NCI-H2227 treated with DMSO at 0.1 percent for 48 hours (cell line): ENCODE measurements at regions not wholly inside any gene's neighbourhood (a gene's known extent, or its start where the extent isn't known, plus 50 kb on each side); places are given as distances from the start of the nearest gene placed in this dataset.

Experiments
- DNase-seq: peaks from one replicate; lab custom pipeline; 2025; lab: John Stamatoyannopoulos, UW

- DNase-seq = no peak
These were observed 124.3 kb downstream of the TRIM29 start for GRCh38 chr11:120013325-120014250.

- DNase-seq = no peak
These were observed 125.7 kb downstream of the TRIM29 start for GRCh38 chr11:120012245-120012644.

- no peak for DNase-seq
These were observed 126.1 kb downstream of the TRIM29 start for GRCh38 chr11:120011836-120012235.

GRCh38 chr11:120010775-120011174 is 127.1 kb downstream of the TRIM29 start:
- no peak for DNase-seq

GRCh38 chr11:120009938-120010337 is 128.0 kb downstream of the TRIM29 start:
- no peak for DNase-seq

- no peak for DNase-seq
These were observed 130.8 kb downstream of the TRIM29 start for GRCh38 chr11:120007144-120007543.

GRCh38 chr11:120004723-120005122 is 133.2 kb downstream of the TRIM29 start:
- DNase-seq = no peak

- DNase-seq = peak; percentile 47
These were observed 136.5 kb downstream of the TRIM29 start for GRCh38 chr11:120001178-120002090.

- no peak for DNase-seq
These were observed 138.7 kb downstream of the TRIM29 start for GRCh38 chr11:119999220-119999619.

GRCh38 chr11:119996556-119996955 is 141.4 kb downstream of the TRIM29 start:
- DNase-seq = no peak

GRCh38 chr11:119995730-119996491 is 142.0 kb downstream of the TRIM29 start:
- no peak for DNase-seq

- DNase-seq = no peak
These were observed 144.2 kb downstream of the TRIM29 start for GRCh38 chr11:119993722-119994121.

GRCh38 chr11:119992171-119993051 is 145.5 kb downstream of the TRIM29 start:
- DNase-seq = no peak

GRCh38 chr11:119991669-119992068 is 146.2 kb downstream of the TRIM29 start:
- no peak for DNase-seq

- DNase-seq = no peak
These were observed 146.9 kb downstream of the TRIM29 start for GRCh38 chr11:119991022-119991404.

GRCh38 chr11:119990309-119991021 is 147.4 kb downstream of the TRIM29 start:
- DNase-seq = no peak

GRCh38 chr11:119989159-119989821 is 148.6 kb downstream of the TRIM29 start:
- DNase-seq = no peak

GRCh38 chr11:119985551-119985950 is 152.4 kb downstream of the TRIM29 start:
- DNase-seq = no peak

GRCh38 chr11:119983816-119984215 is 154.1 kb downstream of the TRIM29 start:
- DNase-seq = no peak

GRCh38 chr11:119983240-119983732 is 154.6 kb downstream of the TRIM29 start:
- DNase-seq = no peak
